ENCODE measurements at regions not wholly inside any gene's neighbourhood (a gene's known extent, or its start where the extent isn't known, plus 50 kb on each side); places are given as distances from the start of the nearest gene placed in this dataset.
A peak's percentile ranks its signal among the peaks of the same experiment; 100 is the strongest.

DNA sequence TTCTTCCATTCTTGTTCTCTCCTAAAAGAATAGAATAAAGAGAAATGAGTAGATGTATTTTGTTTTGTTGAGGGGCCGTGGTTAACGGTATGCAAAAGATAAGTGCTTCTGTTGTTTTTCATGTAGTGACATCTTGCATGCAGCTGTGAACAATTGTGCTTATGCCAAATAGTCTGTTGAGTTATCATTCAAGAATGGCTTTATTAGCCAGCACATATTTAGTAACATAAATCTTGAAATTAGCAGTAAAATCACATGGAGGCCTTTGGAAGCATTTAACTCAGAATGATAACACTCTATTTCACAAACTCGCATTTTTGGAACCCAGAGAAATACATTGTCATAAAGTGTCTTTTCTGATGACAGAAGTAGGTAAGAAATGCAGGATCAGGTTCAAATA lies 1772.0 kb upstream of the FLRT2 start:
- Histone ChIP-seq H3K4me1 (ENCODE audit: insufficient read depth, poor library complexity, severe bottlenecking) (no peaks in the 10 kb centered on the region), H3K27ac (ENCODE audit: poor library complexity, severe bottlenecking) (no peak overlapping the region), H3K9me3 (ENCODE audit: severe bottlenecking) (no peaks in the 10 kb centered on the region), H3K36me3 (ENCODE audit: low read depth) (no peaks in the 10 kb centered on the region), H3K4me3 (ENCODE audit: severe bottlenecking) (no peak overlapping the region), H3K27me3 (ENCODE audit: insufficient read depth, poor library complexity, severe bottlenecking) (peaks cover 13% of the 10 kb centered on the region)
- TF ChIP-seq, protein P1, sequence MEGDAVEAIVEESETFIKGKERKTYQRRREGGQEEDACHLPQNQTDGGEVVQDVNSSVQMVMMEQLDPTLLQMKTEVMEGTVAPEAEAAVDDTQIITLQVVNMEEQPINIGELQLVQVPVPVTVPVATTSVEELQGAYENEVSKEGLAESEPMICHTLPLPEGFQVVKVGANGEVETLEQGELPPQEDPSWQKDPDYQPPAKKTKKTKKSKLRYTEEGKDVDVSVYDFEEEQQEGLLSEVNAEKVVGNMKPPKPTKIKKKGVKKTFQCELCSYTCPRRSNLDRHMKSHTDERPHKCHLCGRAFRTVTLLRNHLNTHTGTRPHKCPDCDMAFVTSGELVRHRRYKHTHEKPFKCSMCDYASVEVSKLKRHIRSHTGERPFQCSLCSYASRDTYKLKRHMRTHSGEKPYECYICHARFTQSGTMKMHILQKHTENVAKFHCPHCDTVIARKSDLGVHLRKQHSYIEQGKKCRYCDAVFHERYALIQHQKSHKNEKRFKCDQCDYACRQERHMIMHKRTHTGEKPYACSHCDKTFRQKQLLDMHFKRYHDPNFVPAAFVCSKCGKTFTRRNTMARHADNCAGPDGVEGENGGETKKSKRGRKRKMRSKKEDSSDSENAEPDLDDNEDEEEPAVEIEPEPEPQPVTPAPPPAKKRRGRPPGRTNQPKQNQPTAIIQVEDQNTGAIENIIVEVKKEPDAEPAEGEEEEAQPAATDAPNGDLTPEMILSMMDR (IDR thresholded peaks at IDR 0.05; ENCODE audit: poor library complexity, severe bottlenecking), result no peak
- no peak for ATAC-seq (ENCODE audit: low read depth)
- DNase-seq (ENCODE audit: low spot score), result no peak

DNA sequence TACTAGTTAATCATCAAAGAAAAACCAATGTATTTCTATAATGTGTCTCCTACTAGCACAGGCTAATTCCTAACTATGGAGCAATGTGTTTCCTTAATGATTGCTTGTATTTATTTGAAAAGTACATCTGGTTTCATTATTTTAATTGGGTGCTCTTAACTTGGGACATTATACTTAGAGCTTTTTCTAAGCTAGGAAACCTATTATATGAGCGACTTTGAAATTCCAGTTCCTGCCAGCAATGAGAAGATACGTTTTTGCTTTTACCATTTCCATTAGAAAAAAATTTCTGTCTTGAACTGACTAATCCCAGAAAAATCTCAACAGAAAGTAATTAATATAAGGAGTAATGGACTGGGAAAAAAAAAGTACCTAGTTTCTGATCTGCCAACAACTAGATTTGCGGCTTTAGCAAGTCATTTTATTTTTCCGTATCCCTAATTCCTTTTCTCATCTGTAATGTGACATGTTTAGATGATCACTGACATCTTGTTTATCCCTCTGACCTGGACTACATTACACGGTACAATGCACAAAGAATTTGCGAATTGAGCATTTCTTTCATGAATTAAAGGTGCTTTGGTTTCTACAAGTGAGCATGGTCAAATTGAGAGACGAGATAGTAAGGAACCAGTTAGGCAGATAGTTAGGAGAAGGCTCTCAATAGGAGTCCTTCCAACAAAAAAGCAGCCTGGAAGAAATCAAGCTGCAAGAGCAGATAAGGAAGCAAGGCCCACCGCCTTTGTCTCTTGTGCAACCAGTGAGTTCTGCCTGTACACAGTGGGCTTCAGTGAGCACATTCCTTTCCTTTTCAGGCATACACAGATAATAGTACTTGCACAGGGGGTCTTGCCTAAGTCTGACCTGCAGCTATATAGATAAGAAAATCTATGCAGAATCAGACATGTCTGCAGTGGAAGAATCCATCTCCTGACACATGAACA lies 1765.0 kb upstream of the FLRT2 start:
- peaks cover 6% of the 10 kb centered on the region for H3K27me3 ChIP-seq (ENCODE audit: insufficient read depth, poor library complexity, severe bottlenecking)
- TF ChIP-seq, protein P1 (IDR thresholded peaks at IDR 0.05; ENCODE audit: poor library complexity, severe bottlenecking), result no peak
- no peaks in the 10 kb centered on the region for H3K9me3 ChIP-seq (ENCODE audit: severe bottlenecking)
- ATAC-seq (ENCODE audit: low read depth) (no peak), DNase-seq (ENCODE audit: low spot score) (no peak)
- no peaks in the 10 kb centered on the region for H3K36me3 ChIP-seq (ENCODE audit: low read depth)
- H3K4me3 ChIP-seq (ENCODE audit: severe bottlenecking), result no peak overlapping the region
- H3K27ac ChIP-seq (ENCODE audit: poor library complexity, severe bottlenecking), result no peak overlapping the region
- no peaks in the 10 kb centered on the region for H3K4me1 ChIP-seq (ENCODE audit: insufficient read depth, poor library complexity, severe bottlenecking)

DNA sequence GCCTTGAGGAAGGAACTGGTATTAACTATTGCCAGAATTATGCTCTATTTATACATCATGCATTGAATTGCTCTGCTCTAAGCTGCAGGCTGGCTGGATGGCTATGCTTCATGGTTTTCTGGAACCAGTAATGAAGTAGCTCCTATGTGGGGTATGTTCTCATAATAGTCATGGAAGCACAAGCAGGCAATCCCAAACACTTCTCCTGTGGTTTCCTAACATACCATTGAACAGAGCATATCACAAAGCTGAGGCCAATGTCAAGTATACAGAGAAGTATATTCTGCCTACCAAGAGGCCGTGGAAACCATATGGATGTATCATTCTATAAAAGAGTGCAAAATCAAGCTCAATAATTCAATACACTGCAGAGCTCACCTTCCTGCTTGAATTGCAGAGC lies 1752.4 kb upstream of the FLRT2 start:
- TF ChIP-seq, protein P1 (IDR thresholded peaks at IDR 0.05; ENCODE audit: poor library complexity, severe bottlenecking), result no peak
- Histone ChIP-seq H3K4me1 (ENCODE audit: insufficient read depth, poor library complexity, severe bottlenecking) (peaks cover 11% of the 10 kb centered on the region), H3K9me3 (ENCODE audit: severe bottlenecking) (no peaks in the 10 kb centered on the region), H3K4me3 (ENCODE audit: severe bottlenecking) (no peak overlapping the region), H3K27ac (ENCODE audit: poor library complexity, severe bottlenecking) (no peak overlapping the region), H3K36me3 (ENCODE audit: low read depth) (no peaks in the 10 kb centered on the region), H3K27me3 (ENCODE audit: insufficient read depth, poor library complexity, severe bottlenecking) (peaks cover 6% of the 10 kb centered on the region)
- no peak for ATAC-seq (ENCODE audit: low read depth)
- DNase-seq (ENCODE audit: low spot score), result no peak

DNA sequence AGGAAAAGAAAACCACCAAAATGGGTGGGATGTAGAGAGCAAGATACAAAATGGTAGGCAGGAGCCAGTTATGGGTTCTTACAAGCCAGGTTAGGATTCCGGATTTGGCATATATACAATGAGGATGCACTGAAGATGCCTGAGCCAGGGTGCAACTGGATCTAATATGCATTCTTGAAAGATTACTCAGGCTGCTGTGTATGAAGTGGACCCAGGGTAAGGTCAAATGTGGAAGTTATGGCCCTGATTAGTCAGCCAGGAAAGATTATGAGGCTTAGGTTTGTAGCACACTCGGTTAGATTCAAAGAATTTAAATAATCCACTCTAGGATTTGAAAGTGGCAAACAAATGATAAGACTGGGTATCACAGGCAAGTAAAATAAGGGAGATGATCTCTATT lies 1750.7 kb upstream of the FLRT2 start:
- no peak for DNase-seq (ENCODE audit: low spot score)
- Histone ChIP-seq H3K9me3 (ENCODE audit: severe bottlenecking) (no peaks in the 10 kb centered on the region), H3K4me1 (ENCODE audit: insufficient read depth, poor library complexity, severe bottlenecking) (peaks cover 11% of the 10 kb centered on the region), H3K36me3 (ENCODE audit: low read depth) (no peaks in the 10 kb centered on the region), H3K27ac (ENCODE audit: poor library complexity, severe bottlenecking) (no peak overlapping the region), H3K4me3 (ENCODE audit: severe bottlenecking) (no peak overlapping the region), H3K27me3 (ENCODE audit: insufficient read depth, poor library complexity, severe bottlenecking) (no peaks in the 10 kb centered on the region)
- peak; percentile 91 for ATAC-seq (ENCODE audit: low read depth)
- TF ChIP-seq, protein P1 (IDR thresholded peaks at IDR 0.05; ENCODE audit: poor library complexity, severe bottlenecking), result no peak

DNA sequence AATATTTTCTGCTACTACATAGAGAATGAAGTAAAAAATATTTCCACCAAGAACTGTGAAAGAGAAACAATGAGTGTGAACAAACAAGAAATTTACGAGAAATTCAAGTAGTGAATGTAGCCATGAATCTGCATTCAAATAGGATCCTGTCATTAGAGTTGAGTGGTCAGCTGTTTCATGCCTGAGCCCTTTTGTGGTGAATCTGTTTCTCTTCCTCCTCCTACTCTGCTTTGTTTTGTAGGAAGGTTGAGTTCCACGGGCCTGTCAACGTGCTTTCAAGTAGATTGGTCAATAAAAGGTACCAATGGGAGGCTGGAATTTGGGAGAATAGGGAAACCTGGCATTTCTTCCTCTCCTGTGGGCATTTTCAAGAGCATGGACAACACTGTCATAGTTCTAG lies 1749.6 kb upstream of the FLRT2 start:
- Histone ChIP-seq H3K27me3 (ENCODE audit: insufficient read depth, poor library complexity, severe bottlenecking) (no peaks in the 10 kb centered on the region), H3K4me1 (ENCODE audit: insufficient read depth, poor library complexity, severe bottlenecking) (peaks cover 11% of the 10 kb centered on the region), H3K27ac (ENCODE audit: poor library complexity, severe bottlenecking) (no peak overlapping the region), H3K4me3 (ENCODE audit: severe bottlenecking) (no peak overlapping the region), H3K36me3 (ENCODE audit: low read depth) (no peaks in the 10 kb centered on the region), H3K9me3 (ENCODE audit: severe bottlenecking) (no peaks in the 10 kb centered on the region)
- DNase-seq (ENCODE audit: low spot score) (no peak), ATAC-seq (ENCODE audit: low read depth) (no peak)
- TF ChIP-seq, protein P1 (IDR thresholded peaks at IDR 0.05; ENCODE audit: poor library complexity, severe bottlenecking), result no peak

Measured in RWPE2 (cell line).